Naive B cell (primary cell): ENCODE measurements at regions not wholly inside any gene's neighbourhood (a gene's known extent, or its start where the extent isn't known, plus 50 kb on each side); places are given as distances from the start of the nearest gene placed in this dataset.

Experiments used
- ATAC-seq, 2 donors: fragments of 150-1000 bp; cut with Tn5 transposase; 2 replicates each; pipeline ENCODE4 v1.10.0; 2021; ENCODE audit warnings: low read depth in 2 of 2, mild to moderate bottlenecking in 2 of 2, moderate library complexity in 2 of 2
- DNase-seq: peaks from one replicate; pipeline ENCODE4 v3.0.0; 2022
- H3K27ac Mint-ChIP-seq, 6 donors: one replicate each; pipeline ENCODE4 v1.8.0; 2020 to 2022; ENCODE audit warnings: mild to moderate bottlenecking in 6 of 6, mixed read lengths in 6 of 6, moderate library complexity in 5 of 6, inconsistent platforms in 2 of 6
- H3K27me3 Mint-ChIP-seq, 3 donors: one replicate each; pipeline ENCODE4 v1.8.0; 2021 to 2022; ENCODE audit warnings: mixed read lengths in 3 of 3, mild to moderate bottlenecking in 1 of 3
- H3K36me3 Mint-ChIP-seq, 2 donors: one replicate each; pipeline ENCODE4 v1.8.0; 2020 to 2022; ENCODE audit warnings: mixed read lengths in 2 of 2, inconsistent platforms in 1 of 2, mild to moderate bottlenecking in 1 of 2
- H3K4me1 Mint-ChIP-seq, 3 donors: one replicate each; pipeline ENCODE4 v1.8.0; 2020 to 2022; ENCODE audit warnings: mixed read lengths in 3 of 3, inconsistent platforms in 1 of 3, mild to moderate bottlenecking in 1 of 3, moderate library complexity in 1 of 3
- H3K4me3 Mint-ChIP-seq, 8 donors: one replicate each; pipeline ENCODE4 v1.8.0; 2020 to 2022; ENCODE audit warnings: mild to moderate bottlenecking in 8 of 8, mixed read lengths in 8 of 8, moderate library complexity in 8 of 8, inconsistent platforms in 2 of 8
- H3K9me3 Mint-ChIP-seq, 7 donors: one replicate each; pipeline ENCODE4 v1.8.0; 2020 to 2022; ENCODE audit warnings: mixed read lengths in 7 of 7, mild to moderate bottlenecking in 5 of 7, inconsistent platforms in 2 of 7, moderate library complexity in 1 of 7

GRCh38 chr22:47786650-47787290 lies 1024.3 kb downstream of the TBC1D22A start:
- ATAC-seq (no peak), DNase-seq (no peak)
- no peak overlapping the region for H3K27ac Mint-ChIP-seq

GRCh38 chr22:47784991-47785390 lies 1022.5 kb downstream of the TBC1D22A start:
- DNase-seq (no peak), ATAC-seq (no peak)

More at GRCh38 chr22:47786650-47787290, 1024.3 kb downstream of the TBC1D22A start:
- H3K27me3 Mint-ChIP-seq: peaks cover 14 to 50% (median 21%) of the 10 kb centered on the region in 3 donors
- H3K4me3 Mint-ChIP-seq: no peak overlapping the region
- no peaks in the 10 kb centered on the region for H3K36me3 Mint-ChIP-seq
- peaks cover 0 to 19% (median 12%) of the 10 kb centered on the region in 7 donors for H3K9me3 Mint-ChIP-seq
- H3K4me1 Mint-ChIP-seq: peaks cover 0 to 6% (median 4%) of the 10 kb centered on the region in 3 donors

GRCh38 chr22:47784367-47784983 lies 1022.0 kb downstream of the TBC1D22A start:
- ATAC-seq: no peak
- Mint-ChIP-seq H3K4me3 (no peak overlapping the region), H3K4me1 (peaks cover 0 to 6% (median 4%) of the 10 kb centered on the region in 3 donors), H3K9me3 (peaks cover 0 to 19% (median 12%) of the 10 kb centered on the region in 7 donors), H3K36me3 (no peaks in the 10 kb centered on the region), H3K27ac (no peak overlapping the region), H3K27me3 (peaks cover 14 to 58% (median 36%) of the 10 kb centered on the region in 3 donors)
- DNase-seq: no peak

More at GRCh38 chr22:47784991-47785390, 1022.5 kb downstream of the TBC1D22A start:
- Mint-ChIP-seq H3K9me3 (peaks cover 0 to 19% (median 12%) of the 10 kb centered on the region in 7 donors), H3K4me3 (no peak overlapping the region), H3K27me3 (peaks cover 14 to 58% (median 36%) of the 10 kb centered on the region in 3 donors), H3K27ac (no peak overlapping the region), H3K4me1 (peaks cover 0 to 6% (median 4%) of the 10 kb centered on the region in 3 donors), H3K36me3 (no peaks in the 10 kb centered on the region)

GRCh38 chr22:47783433-47784366 lies 1021.2 kb downstream of the TBC1D22A start:
- H3K27me3 Mint-ChIP-seq: peaks cover 15 to 56% (median 36%) of the 10 kb centered on the region in 3 donors
- H3K4me3 Mint-ChIP-seq: no peak overlapping the region
- peaks cover 0 to 19% (median 12%) of the 10 kb centered on the region in 7 donors for H3K9me3 Mint-ChIP-seq
- DNase-seq: no peak
- H3K27ac Mint-ChIP-seq: no peak overlapping the region
- no peak for ATAC-seq
- H3K36me3 Mint-ChIP-seq: no peaks in the 10 kb centered on the region
- peaks cover 0 to 6% (median 4%) of the 10 kb centered on the region in 3 donors for H3K4me1 Mint-ChIP-seq

- DNase-seq (no peak), ATAC-seq (no peak)
- Mint-ChIP-seq H3K27me3 (peaks cover 6 to 44% (median 25%) of the 10 kb centered on the region in 3 donors), H3K4me1 (peaks cover 0 to 6% (median 4%) of the 10 kb centered on the region in 3 donors), H3K36me3 (no peaks in the 10 kb centered on the region), H3K9me3 (peaks cover 0 to 19% (median 12%) of the 10 kb centered on the region in 7 donors), H3K4me3 (no peak overlapping the region), H3K27ac (no peak overlapping the region)
Measured at GRCh38 chr22:47782328-47783075, 1020.1 kb downstream of the TBC1D22A start.

- ATAC-seq: no peak
- H3K4me1 Mint-ChIP-seq: peaks cover 0 to 6% (median 4%) of the 10 kb centered on the region in 3 donors
- H3K27me3 Mint-ChIP-seq: peaks cover 5 to 39% (median 23%) of the 10 kb centered on the region in 3 donors
Measured at GRCh38 chr22:47781427-47782111, 1019.1 kb downstream of the TBC1D22A start.

GRCh38 chr22:47781024-47781423 lies 1018.6 kb downstream of the TBC1D22A start:
- ATAC-seq: no peak
- Mint-ChIP-seq H3K27me3 (peaks cover 5 to 34% (median 23%) of the 10 kb centered on the region in 3 donors), H3K4me3 (no peak overlapping the region), H3K4me1 (peaks cover 0 to 6% (median 4%) of the 10 kb centered on the region in 3 donors), H3K9me3 (peaks cover 0 to 15% (median 9%) of the 10 kb centered on the region in 7 donors), H3K27ac (no peak overlapping the region), H3K36me3 (no peaks in the 10 kb centered on the region)
- no peak for DNase-seq

More at GRCh38 chr22:47781427-47782111, 1019.1 kb downstream of the TBC1D22A start:
- Mint-ChIP-seq H3K9me3 (peaks cover 0 to 19% (median 12%) of the 10 kb centered on the region in 7 donors), H3K27ac (no peak overlapping the region), H3K4me3 (peak overlapping the region in 1 of 8 donors; percentile 12), H3K36me3 (no peaks in the 10 kb centered on the region)
- no peak for DNase-seq

- Mint-ChIP-seq H3K9me3 (peaks cover 0 to 8% (median 2%) of the 10 kb centered on the region in 7 donors), H3K4me1 (peaks cover 0 to 6% (median 4%) of the 10 kb centered on the region in 3 donors), H3K27me3 (peaks cover 5 to 28% (median 23%) of the 10 kb centered on the region in 3 donors), H3K27ac (no peak overlapping the region), H3K36me3 (no peaks in the 10 kb centered on the region), H3K4me3 (no peak overlapping the region)
- DNase-seq (no peak), ATAC-seq (no peak)
Measured at GRCh38 chr22:47780281-47780875, 1017.9 kb downstream of the TBC1D22A start.

GRCh38 chr22:47779474-47779873 lies 1017.0 kb downstream of the TBC1D22A start:
- H3K4me1 Mint-ChIP-seq: peaks cover 0 to 6% (median 4%) of the 10 kb centered on the region in 3 donors
- H3K27me3 Mint-ChIP-seq: peaks cover 5 to 25% (median 23%) of the 10 kb centered on the region in 3 donors
- peaks cover 0 to 6% (median 0%) of the 10 kb centered on the region in 7 donors for H3K9me3 Mint-ChIP-seq
- DNase-seq (no peak), ATAC-seq (no peak)
- no peak overlapping the region for H3K4me3 Mint-ChIP-seq
- H3K36me3 Mint-ChIP-seq: no peaks in the 10 kb centered on the region
- H3K27ac Mint-ChIP-seq: peak overlapping the region in 1 of 6 donors; percentile 56

- ATAC-seq (no peak), DNase-seq (no peak)
- Mint-ChIP-seq H3K36me3 (no peaks in the 10 kb centered on the region), H3K9me3 (peaks cover 0 to 2% (median 0%) of the 10 kb centered on the region in 7 donors), H3K4me1 (peaks cover 0 to 6% (median 4%) of the 10 kb centered on the region in 3 donors), H3K4me3 (no peak overlapping the region), H3K27ac (no peak overlapping the region), H3K27me3 (peaks cover 5 to 23% (median 20%) of the 10 kb centered on the region in 3 donors)
Measured at GRCh38 chr22:47778160-47778658, 1015.8 kb downstream of the TBC1D22A start.

GRCh38 chr22:47777426-47777825 lies 1015.0 kb downstream of the TBC1D22A start:
- H3K9me3 Mint-ChIP-seq: peaks cover 0 to 2% (median 0%) of the 10 kb centered on the region in 7 donors
- peaks cover 0 to 5% (median 3%) of the 10 kb centered on the region in 3 donors for H3K4me1 Mint-ChIP-seq
- ATAC-seq (no peak), DNase-seq (no peak)
- no peak overlapping the region for H3K4me3 Mint-ChIP-seq
- peaks cover 5 to 21% (median 20%) of the 10 kb centered on the region in 3 donors for H3K27me3 Mint-ChIP-seq
- no peaks in the 10 kb centered on the region for H3K36me3 Mint-ChIP-seq
- no peak overlapping the region for H3K27ac Mint-ChIP-seq
